ENCODE measurements at regions not wholly inside any gene's neighbourhood (a gene's known extent, or its start where the extent isn't known, plus 50 kb on each side); places are given as distances from the start of the nearest gene placed in this dataset.

DNA sequence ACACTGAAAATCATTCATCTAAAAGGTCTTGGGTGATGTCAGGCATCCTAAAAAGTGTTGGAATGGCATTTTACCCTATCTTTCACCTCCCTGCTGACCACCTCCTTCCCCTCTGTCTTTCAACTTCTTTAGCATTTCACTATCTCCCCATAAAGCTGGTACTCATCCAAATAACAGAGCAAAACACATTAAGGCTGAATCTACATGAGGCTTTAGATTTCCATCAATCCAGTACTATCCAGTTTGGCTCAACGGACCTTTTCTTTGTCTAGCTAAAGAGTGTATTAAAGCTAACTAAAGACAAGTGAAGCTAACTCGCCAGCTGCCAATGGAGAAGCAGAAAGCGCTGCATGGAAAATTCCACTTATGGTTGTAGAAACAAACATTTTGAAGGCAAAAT lies 122.5 kb upstream of the NCKAP5 start:
- H3K27ac ChIP-seq: no peak overlapping the region
- H3K4me3 ChIP-seq: no peak overlapping the region
- no peak for DNase-seq (ENCODE audit: low spot score)
- TF ChIP-seq, protein P1, sequence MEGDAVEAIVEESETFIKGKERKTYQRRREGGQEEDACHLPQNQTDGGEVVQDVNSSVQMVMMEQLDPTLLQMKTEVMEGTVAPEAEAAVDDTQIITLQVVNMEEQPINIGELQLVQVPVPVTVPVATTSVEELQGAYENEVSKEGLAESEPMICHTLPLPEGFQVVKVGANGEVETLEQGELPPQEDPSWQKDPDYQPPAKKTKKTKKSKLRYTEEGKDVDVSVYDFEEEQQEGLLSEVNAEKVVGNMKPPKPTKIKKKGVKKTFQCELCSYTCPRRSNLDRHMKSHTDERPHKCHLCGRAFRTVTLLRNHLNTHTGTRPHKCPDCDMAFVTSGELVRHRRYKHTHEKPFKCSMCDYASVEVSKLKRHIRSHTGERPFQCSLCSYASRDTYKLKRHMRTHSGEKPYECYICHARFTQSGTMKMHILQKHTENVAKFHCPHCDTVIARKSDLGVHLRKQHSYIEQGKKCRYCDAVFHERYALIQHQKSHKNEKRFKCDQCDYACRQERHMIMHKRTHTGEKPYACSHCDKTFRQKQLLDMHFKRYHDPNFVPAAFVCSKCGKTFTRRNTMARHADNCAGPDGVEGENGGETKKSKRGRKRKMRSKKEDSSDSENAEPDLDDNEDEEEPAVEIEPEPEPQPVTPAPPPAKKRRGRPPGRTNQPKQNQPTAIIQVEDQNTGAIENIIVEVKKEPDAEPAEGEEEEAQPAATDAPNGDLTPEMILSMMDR (IDR thresholded peaks at IDR 0.05): no peak

DNA sequence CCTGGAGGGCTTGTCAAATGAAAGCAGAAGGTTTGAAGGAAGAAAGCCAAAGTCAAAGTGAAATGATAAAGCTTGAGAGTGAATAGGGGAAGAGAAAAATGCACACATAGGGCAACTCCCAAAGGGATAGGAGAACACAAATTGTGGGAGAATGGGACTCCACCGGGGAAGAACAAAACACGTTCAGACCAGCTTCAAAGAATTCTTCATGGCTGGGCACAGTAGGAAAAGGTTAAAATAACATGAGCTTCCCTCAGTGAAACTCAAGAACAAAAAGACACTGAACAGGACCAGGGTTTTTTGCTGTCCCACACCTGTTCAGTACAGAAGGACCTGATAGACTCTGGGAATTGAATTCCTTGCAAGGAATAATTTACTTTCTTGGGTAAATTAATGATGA lies 123.1 kb upstream of the NCKAP5 start:
- H3K4me3 ChIP-seq: no peak overlapping the region
- TF ChIP-seq, protein P1 (IDR thresholded peaks at IDR 0.05): no peak
- no peak for DNase-seq (ENCODE audit: low spot score)
- no peak overlapping the region for H3K27ac ChIP-seq

DNA sequence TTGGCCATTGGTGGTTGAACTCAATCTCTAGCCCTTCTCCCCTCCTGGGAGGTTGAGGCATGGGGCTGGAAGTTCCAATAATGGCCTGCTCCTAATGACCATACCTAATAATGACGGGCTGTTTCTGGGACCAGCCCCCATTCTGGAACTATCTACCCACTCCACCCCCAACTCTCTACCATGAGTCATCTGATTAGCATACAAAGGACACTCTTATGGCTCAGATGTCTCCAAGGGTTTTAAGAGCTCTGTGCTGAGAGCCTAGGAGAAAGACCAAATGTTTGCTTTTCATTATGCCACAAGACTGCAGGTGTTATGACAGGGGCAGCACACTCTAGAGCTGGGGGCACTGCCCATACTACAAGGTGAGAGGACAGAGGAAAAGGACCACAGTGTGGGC lies 137.0 kb upstream of the NCKAP5 start:
- no peak for DNase-seq (ENCODE audit: low spot score)
- Histone ChIP-seq H3K27ac (no peak overlapping the region), H3K4me3 (no peak overlapping the region)
- TF ChIP-seq, protein P1 (IDR thresholded peaks at IDR 0.05): no peak

DNA sequence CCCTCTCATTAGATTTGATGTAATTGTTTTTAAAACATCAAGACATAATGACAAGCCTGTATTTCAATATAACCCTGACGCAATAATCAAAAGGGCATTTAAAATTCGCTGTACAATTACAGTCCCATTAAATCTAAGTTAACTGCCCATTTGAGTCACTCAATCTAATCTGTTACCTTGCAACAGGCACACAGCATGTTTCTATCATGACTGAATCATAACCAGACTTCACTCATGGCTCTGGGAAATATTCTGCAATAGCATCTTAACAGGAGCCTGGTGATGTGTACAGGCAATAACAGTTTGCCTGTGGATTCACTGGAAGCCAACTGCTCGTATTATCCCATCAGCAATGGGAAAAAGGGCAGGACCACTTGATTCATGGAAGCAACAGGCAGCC lies 142.3 kb upstream of the NCKAP5 start:
- Histone ChIP-seq H3K4me3 (no peak overlapping the region), H3K27ac (no peak overlapping the region)
- no peak for DNase-seq (ENCODE audit: low spot score)
- TF ChIP-seq, protein P1 (IDR thresholded peaks at IDR 0.05): no peak

DNA sequence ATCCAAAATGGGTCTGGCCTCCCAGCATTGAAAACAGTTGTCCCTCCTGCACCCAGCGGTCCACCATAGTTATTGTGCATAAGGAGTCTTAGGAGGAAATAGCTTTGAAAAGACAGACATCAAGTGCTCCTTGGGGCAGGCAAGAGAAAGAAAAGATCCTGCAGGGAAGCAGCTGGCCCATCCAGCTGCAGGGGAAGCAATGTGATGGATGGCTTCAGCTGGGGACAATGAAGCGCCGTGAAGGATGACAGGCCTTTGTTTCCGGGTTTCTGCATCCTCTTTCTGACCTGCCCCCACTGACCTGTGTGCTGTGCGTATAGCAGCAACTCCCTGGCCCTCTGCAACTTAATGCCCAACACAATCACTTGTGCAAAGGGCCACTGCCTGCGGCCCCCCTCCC lies 142.9 kb upstream of the NCKAP5 start:
- TF ChIP-seq, protein P1 (IDR thresholded peaks at IDR 0.05): no peak
- Histone ChIP-seq H3K4me3 (no peak overlapping the region), H3K27ac (no peak overlapping the region)
- DNase-seq (ENCODE audit: low spot score): no peak

DNA sequence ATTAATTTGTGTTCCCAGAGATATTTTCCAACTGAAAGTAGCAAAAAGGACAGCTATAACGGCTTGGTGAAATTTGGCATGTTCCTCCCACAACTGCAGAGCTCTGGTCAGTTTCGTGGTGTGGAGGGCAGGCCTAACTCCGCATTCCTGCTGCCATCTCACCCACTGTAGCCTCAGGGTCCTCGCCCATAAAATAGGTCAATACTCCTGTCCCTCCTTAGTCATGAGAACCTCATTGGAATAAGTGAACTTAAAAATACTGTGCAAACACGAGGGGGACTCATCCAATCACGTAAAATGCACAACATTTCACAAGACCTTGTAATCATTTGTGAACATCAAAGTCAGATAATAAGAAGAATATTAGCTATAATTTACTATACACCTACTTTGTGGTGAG lies 143.5 kb upstream of the NCKAP5 start:
- TF ChIP-seq, protein P1 (IDR thresholded peaks at IDR 0.05): no peak

DNA sequence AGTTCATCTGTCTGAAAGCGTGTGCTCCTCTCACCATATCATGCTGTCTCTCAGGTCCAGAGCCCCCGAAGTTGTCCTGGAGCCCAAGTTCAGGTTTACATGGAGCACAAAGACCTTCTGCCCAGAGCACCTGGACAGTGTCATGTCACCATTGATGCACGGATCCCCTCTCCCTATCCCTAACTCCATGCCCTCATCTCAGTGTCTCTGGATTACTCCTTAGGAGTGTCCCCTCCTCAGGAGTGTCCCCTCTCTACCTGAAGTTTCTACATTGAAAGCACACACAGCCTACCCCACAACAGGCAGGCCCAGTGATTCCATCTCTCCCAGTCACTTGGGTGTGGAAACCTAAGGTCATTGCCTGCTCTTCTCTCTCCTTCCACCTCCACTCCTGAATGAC lies 144.1 kb upstream of the NCKAP5 start:
- no peak overlapping the region for H3K4me3 ChIP-seq
- TF ChIP-seq, protein P1 (IDR thresholded peaks at IDR 0.05): no peak
- no peak overlapping the region for H3K27ac ChIP-seq
- DNase-seq (ENCODE audit: low spot score): no peak

More for the DNA sequence above, 143.5 kb upstream of the NCKAP5 start:
- no peak for DNase-seq (ENCODE audit: low spot score)
- H3K4me3 ChIP-seq: no peak overlapping the region
- H3K27ac ChIP-seq: no peak overlapping the region

All from coronary artery (tissue), 2 donors.